Neural cell (in vitro differentiated cells): ENCODE measurements at regions not wholly inside any gene's neighbourhood (a gene's known extent, or its start where the extent isn't known, plus 50 kb on each side); places are given as distances from the start of the nearest gene placed in this dataset.

Source experiments
- CTCF ChIP-seq: fragments of 450-650 bp; IDR thresholded peaks from 2 replicates; pipeline ENCODE4 v1.5.1; 2014; ENCODE audit warnings: antibody characterized with exemption, mild to moderate bottlenecking, moderate library complexity; ENCODE audit not compliant: poor library complexity, severe bottlenecking
- EP300 ChIP-seq: fragments of 450-650 bp; conservative IDR thresholded peaks from 2 replicates; pipeline ENCODE4 v1.6.1; 2014; ENCODE audit warnings: antibody characterized with exemption, mild to moderate bottlenecking, moderate library complexity; ENCODE audit not compliant: poor library complexity, severe bottlenecking
- EZH2 ChIP-seq: fragments of 200-600, 300-800 bp; shearing (Covaris generic), sonication (generic); IDR thresholded peaks from 2 replicates; pipeline ENCODE4 v1.6.1; 2014; ENCODE audit warnings: antibody characterized with exemption, low read length, borderline replicate concordance, mild to moderate bottlenecking; ENCODE audit not compliant: insufficient read depth, poor library complexity, severe bottlenecking
- POLR2AphosphoS5 ChIP-seq: IDR thresholded peaks from 2 replicates; pipeline ENCODE4 v1.6.1; 2012
- RAD21 ChIP-seq: fragments of 450-650 bp; conservative IDR thresholded peaks from 2 replicates; pipeline ENCODE4 v1.6.1; 2014; ENCODE audit warnings: antibody characterized with exemption, mild to moderate bottlenecking, moderate library complexity
- REST ChIP-seq: IDR thresholded peaks from 2 replicates; pipeline ENCODE4 v1.6.1; 2012; ENCODE audit warnings: borderline replicate concordance
- SMC3 ChIP-seq: fragments of 450-650 bp; conservative IDR thresholded peaks from 2 replicates; pipeline ENCODE4 v1.6.1; 2014; ENCODE audit warnings: antibody characterized with exemption, mild to moderate bottlenecking, moderate library complexity; ENCODE audit not compliant: poor library complexity
- TAF1 ChIP-seq: IDR thresholded peaks from 2 replicates; pipeline ENCODE4 v1.6.1; 2012; ENCODE audit warnings: low read depth

- TF ChIP-seq CTCF (no peak), TAF1 (no peak), RAD21 (no peak), REST (no peak), EP300 (no peak), POLR2AphosphoS5 (no peak), EZH2 (no peak), SMC3 (no peak)
Measured at GRCh38 chr2:195604706-195605105, 52.3 kb upstream of the SLC39A10 start.
